GM20000 (cell line): ENCODE measurements at regions not wholly inside any gene's neighbourhood (a gene's known extent, or its start where the extent isn't known, plus 50 kb on each side); places are given as distances from the start of the nearest gene placed in this dataset.

Experiments used
- DNase-seq: peaks from one replicate; pipeline ENCODE4 v3.0.0; 2012; ENCODE audit warnings: low spot score
- CTCF ChIP-seq: IDR thresholded peaks from 2 replicates; pipeline ENCODE4 v1.5.1; 2012; ENCODE audit warnings: mild to moderate bottlenecking, control low read depth; ENCODE audit errors: extremely low read depth, missing control alignments

GRCh38 chr9:13943176-13943575 is 370.8 kb downstream of the NFIB start:
- no peak for TF ChIP-seq CTCF
- DNase-seq, result no peak

- no peak for TF ChIP-seq CTCF
- no peak for DNase-seq
These were observed 371.2 kb downstream of the NFIB start for GRCh38 chr9:13942695-13943094.

- DNase-seq, result no peak
- TF ChIP-seq CTCF, result no peak
These were observed 371.7 kb downstream of the NFIB start for GRCh38 chr9:13942201-13942600.

- no peak for TF ChIP-seq CTCF
- no peak for DNase-seq
These were observed 372.2 kb downstream of the NFIB start for GRCh38 chr9:13941714-13942113.

GRCh38 chr9:13939701-13940490 is 374.0 kb downstream of the NFIB start:
- DNase-seq, result no peak
- no peak for TF ChIP-seq CTCF

- no peak for TF ChIP-seq CTCF
- no peak for DNase-seq
These were observed 374.8 kb downstream of the NFIB start for GRCh38 chr9:13939134-13939533.

GRCh38 chr9:13934416-13934815 is 379.5 kb downstream of the NFIB start:
- DNase-seq, result no peak
- TF ChIP-seq CTCF, result no peak
